ENCODE measurements at regions not wholly inside any gene's neighbourhood (a gene's known extent, or its start where the extent isn't known, plus 50 kb on each side); places are given as distances from the start of the nearest gene placed in this dataset.
"Not testable (repeated sequence)": the region's sequence is repeated elsewhere in the genome, so short reads cannot be mapped to it uniquely, and the experiment has no call there.

DNA sequence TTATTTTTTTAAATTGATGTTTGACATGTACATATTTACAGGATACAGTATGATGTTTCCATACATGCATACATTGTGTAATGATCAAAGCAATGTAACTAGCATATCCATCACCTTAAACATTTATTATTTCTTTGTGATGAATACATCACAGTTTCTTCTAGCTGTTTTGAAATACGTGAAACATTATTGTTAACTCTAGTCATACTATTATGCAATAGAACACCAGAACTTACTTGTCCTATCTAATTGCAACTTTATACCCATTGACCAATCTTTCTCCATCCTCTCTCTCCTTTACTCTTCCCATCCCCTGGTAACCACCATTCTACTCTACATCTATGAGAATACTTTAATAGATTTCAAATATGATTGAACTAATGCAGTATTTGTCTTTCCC is 1942.7 kb downstream of the PCDH9 start:
- Histone ChIP-seq H3K27ac (ENCODE audit: low read length) (no peak overlapping the region), H3K4me1 (ENCODE audit: control insufficient read depth in 1 of 2, insufficient read depth in 2 of 2, low read length in 2 of 2) (no peaks in the 10 kb centered on the region), H3K27me3 (ENCODE audit: low read depth, low read length) (no peaks in the 10 kb centered on the region), H3K4me3 (ENCODE audit: low read depth in 1 of 2, low read length in 2 of 2) (no peak overlapping the region), H3K36me3 (ENCODE audit: control insufficient read depth in 1 of 2, insufficient read depth in 2 of 2, low read length in 2 of 2) (no peaks in the 10 kb centered on the region), H3K9me3 (ENCODE audit: control insufficient read depth in 1 of 2, low read length in 2 of 2) (no peaks in the 10 kb centered on the region)

DNA sequence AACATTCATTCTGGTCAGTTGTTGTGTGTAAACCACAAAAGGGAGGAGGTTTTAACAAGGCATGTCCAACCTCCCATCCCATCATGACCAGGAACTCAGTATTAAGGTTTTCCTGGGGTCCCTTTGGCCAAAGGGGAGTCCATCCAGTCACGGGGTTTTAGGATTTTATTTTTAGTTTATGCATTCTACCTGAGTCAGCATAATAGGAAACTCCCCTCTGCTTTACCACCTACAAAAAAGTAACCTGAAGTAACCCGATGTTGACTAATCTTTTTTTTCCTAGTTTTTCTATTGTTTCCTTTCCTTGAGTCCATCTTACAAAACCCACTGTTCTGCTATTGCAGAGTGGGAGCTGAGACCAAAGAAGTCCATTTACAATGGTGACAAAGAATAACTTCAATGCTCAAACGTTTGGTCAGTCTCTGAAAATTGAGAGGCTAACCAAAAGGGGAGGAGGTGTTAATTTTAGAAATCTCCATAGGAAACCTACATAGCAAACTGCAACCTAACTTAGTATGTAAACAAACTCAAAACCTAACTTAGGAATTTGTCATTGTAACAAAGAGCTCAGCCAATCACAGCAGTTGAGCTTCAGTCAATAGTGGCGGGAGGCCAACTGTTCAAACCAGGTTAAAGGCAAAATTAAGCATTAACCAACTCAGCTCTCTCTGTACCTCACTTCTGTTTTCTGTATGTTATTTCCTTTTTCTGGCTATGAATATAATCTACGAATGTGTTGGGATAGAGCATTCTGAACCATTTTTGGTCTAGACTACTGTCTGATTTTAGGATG is 1954.1 kb downstream of the PCDH9 start:
- H3K36me3 ChIP-seq (ENCODE audit: control insufficient read depth in 1 of 2, insufficient read depth in 2 of 2, low read length in 2 of 2) = no peaks in the 10 kb centered on the region
- no peak overlapping the region for H3K4me3 ChIP-seq (ENCODE audit: low read depth in 1 of 2, low read length in 2 of 2)
- peaks cover 5 to 13% of the 10 kb centered on the region in 2 donors for H3K9me3 ChIP-seq (ENCODE audit: control insufficient read depth in 1 of 2, low read length in 2 of 2)
- H3K27ac ChIP-seq (ENCODE audit: low read length) = no peak overlapping the region
- H3K27me3 ChIP-seq (ENCODE audit: low read depth, low read length) = no peaks in the 10 kb centered on the region
- H3K4me1 ChIP-seq (ENCODE audit: control insufficient read depth in 1 of 2, insufficient read depth in 2 of 2, low read length in 2 of 2) = no peaks in the 10 kb centered on the region

DNA sequence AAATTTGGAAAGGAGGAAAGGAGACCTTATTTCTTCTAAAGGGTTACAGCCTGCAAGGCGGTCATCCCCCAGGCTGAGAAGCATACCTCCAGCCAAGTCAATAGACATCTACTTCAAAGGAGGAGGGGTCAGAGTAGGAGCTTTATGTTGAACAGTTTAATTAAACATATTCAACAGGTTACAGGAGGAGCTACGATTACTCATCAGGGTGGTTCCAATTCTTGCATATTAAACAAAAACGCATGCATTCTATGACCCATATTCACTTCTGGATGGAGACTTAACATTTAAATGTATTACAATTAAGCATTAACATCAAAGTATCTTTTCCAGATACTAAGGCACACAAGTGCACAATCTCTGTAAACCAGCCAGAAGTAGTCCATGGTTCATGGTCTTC is 1955.0 kb downstream of the PCDH9 start:
- Histone ChIP-seq H3K4me3 (ENCODE audit: low read depth in 1 of 2, low read length in 2 of 2) (no peak overlapping the region), H3K27me3 (ENCODE audit: low read depth, low read length) (no peaks in the 10 kb centered on the region), H3K9me3 (ENCODE audit: control insufficient read depth in 1 of 2, low read length in 2 of 2) (peaks cover 5 to 13% of the 10 kb centered on the region in 2 donors), H3K27ac (ENCODE audit: low read length) (no peak overlapping the region), H3K36me3 (ENCODE audit: control insufficient read depth in 1 of 2, insufficient read depth in 2 of 2, low read length in 2 of 2) (no peaks in the 10 kb centered on the region), H3K4me1 (ENCODE audit: control insufficient read depth in 1 of 2, insufficient read depth in 2 of 2, low read length in 2 of 2) (no peaks in the 10 kb centered on the region)

DNA sequence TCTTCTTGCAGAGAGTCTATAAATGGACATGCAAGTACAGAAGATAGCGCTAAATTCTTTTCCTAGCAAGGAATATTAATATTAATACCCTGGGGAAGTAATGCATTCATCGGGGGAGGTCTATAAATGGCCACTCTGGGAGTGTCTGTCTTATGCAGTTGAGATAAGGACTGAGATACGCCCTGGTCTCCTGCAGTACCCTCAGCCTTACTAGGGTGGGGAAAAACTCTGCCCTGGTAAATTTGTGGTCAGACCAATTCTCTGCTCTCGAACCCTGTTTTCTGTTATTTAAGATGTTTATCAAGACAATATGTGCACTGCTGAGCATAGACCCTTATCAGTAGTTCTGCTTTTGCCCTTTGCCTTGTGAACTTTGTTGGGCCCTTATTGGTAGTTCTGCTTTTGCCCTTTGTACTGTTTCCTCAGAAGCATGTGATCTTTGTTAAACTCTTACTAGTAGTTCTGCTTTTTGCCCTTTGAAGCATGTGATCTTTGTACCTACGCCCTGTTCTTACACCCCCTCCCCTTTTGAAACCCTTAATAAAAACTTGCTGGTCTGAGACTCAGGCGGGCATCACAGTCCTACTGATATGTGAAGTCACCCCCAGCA is 1956.2 kb downstream of the PCDH9 start:
- H3K27ac ChIP-seq (ENCODE audit: low read length); H3K27me3 ChIP-seq (ENCODE audit: low read depth, low read length); H3K4me3 ChIP-seq (ENCODE audit: low read depth in 1 of 2, low read length in 2 of 2); H3K4me1 ChIP-seq (ENCODE audit: control insufficient read depth in 1 of 2, insufficient read depth in 2 of 2, low read length in 2 of 2); H3K36me3 ChIP-seq (ENCODE audit: control insufficient read depth in 1 of 2, insufficient read depth in 2 of 2, low read length in 2 of 2): not testable (repeated sequence)
- peaks cover 5 to 13% of the 10 kb centered on the region in 2 donors for H3K9me3 ChIP-seq (ENCODE audit: control insufficient read depth in 1 of 2, low read length in 2 of 2)

DNA sequence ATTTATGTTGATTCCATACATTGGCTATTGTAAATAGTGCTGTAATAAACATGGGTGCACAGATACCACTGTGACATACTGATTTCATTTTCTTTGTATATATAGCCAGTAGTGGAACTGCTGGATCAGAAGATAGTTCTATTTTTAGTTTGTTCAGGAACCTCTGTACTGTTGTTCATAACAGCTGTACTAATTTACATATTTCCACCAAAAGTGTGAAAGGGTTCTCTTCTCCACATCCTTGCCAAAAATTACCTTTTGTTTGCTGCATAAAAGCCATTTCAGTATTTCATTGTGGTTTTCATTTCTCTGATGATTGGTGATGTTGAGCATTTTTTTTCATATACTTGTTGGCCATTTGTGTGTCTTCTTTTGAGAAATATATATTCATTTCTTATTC is 1962.1 kb downstream of the PCDH9 start:
- H3K36me3 ChIP-seq (ENCODE audit: control insufficient read depth in 1 of 2, insufficient read depth in 2 of 2, low read length in 2 of 2) = no peaks in the 10 kb centered on the region
- peaks cover 0 to 3% of the 10 kb centered on the region in 2 donors for H3K9me3 ChIP-seq (ENCODE audit: control insufficient read depth in 1 of 2, low read length in 2 of 2)
- H3K4me3 ChIP-seq (ENCODE audit: low read depth in 1 of 2, low read length in 2 of 2) = no peak overlapping the region

DNA sequence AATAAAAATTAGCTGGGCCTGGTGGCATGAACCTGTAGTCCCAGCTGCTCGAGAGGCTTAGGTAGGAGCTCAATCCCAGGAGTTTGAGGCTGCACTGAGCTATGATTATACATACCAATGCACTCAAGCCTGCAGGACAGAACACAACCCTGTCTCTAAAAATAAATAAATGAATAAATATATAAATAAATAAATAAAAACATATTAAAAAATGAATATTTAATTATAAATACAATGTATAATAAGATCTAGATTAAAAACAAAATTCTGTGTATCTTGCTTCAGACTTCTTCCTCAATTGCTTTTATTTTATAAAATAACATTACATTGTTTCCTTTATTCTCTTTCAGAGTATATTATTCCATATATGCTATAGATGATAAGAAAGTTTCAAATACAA is 1964.1 kb downstream of the PCDH9 start:
- Histone ChIP-seq H3K27me3 (ENCODE audit: low read depth, low read length) (no peaks in the 10 kb centered on the region), H3K27ac (ENCODE audit: low read length) (no peak overlapping the region), H3K9me3 (ENCODE audit: control insufficient read depth in 1 of 2, low read length in 2 of 2) (no peaks in the 10 kb centered on the region), H3K4me1 (ENCODE audit: control insufficient read depth in 1 of 2, insufficient read depth in 2 of 2, low read length in 2 of 2) (no peaks in the 10 kb centered on the region), H3K4me3 (ENCODE audit: low read depth in 1 of 2, low read length in 2 of 2) (no peak overlapping the region), H3K36me3 (ENCODE audit: control insufficient read depth in 1 of 2, insufficient read depth in 2 of 2, low read length in 2 of 2) (no peaks in the 10 kb centered on the region)

More for the DNA sequence above, 1962.1 kb downstream of the PCDH9 start:
- no peaks in the 10 kb centered on the region for H3K4me1 ChIP-seq (ENCODE audit: control insufficient read depth in 1 of 2, insufficient read depth in 2 of 2, low read length in 2 of 2)
- H3K27me3 ChIP-seq (ENCODE audit: low read depth, low read length) = no peaks in the 10 kb centered on the region
- no peak overlapping the region for H3K27ac ChIP-seq (ENCODE audit: low read length)

DNA sequence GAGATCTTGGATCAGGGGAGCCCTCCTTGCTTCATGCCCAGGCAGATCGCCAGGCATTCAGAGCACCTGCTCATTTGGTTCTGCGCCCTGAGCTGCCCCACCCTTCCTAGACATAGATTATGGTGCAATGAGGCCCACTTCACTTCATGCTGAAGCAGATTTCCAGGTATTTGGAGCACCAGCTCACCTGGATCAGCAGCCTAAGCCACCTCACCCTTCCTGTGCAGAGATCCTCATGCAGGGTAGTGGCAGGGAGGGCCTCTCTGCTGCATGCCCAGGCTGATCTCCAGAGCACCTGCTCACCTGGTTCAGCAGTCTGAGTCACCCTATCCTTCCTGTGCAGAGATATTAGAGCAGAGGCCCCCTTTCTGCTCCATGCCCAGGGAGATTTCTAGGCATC is 1966.1 kb downstream of the PCDH9 start:
- H3K27me3 ChIP-seq (ENCODE audit: low read depth, low read length) = no peaks in the 10 kb centered on the region
- no peak overlapping the region for H3K4me3 ChIP-seq (ENCODE audit: low read depth in 1 of 2, low read length in 2 of 2)
- H3K36me3 ChIP-seq (ENCODE audit: control insufficient read depth in 1 of 2, insufficient read depth in 2 of 2, low read length in 2 of 2) = no peaks in the 10 kb centered on the region
- H3K4me1 ChIP-seq (ENCODE audit: control insufficient read depth in 1 of 2, insufficient read depth in 2 of 2, low read length in 2 of 2) = no peaks in the 10 kb centered on the region
- no peaks in the 10 kb centered on the region for H3K9me3 ChIP-seq (ENCODE audit: control insufficient read depth in 1 of 2, low read length in 2 of 2)
- no peak overlapping the region for H3K27ac ChIP-seq (ENCODE audit: low read length)

DNA sequence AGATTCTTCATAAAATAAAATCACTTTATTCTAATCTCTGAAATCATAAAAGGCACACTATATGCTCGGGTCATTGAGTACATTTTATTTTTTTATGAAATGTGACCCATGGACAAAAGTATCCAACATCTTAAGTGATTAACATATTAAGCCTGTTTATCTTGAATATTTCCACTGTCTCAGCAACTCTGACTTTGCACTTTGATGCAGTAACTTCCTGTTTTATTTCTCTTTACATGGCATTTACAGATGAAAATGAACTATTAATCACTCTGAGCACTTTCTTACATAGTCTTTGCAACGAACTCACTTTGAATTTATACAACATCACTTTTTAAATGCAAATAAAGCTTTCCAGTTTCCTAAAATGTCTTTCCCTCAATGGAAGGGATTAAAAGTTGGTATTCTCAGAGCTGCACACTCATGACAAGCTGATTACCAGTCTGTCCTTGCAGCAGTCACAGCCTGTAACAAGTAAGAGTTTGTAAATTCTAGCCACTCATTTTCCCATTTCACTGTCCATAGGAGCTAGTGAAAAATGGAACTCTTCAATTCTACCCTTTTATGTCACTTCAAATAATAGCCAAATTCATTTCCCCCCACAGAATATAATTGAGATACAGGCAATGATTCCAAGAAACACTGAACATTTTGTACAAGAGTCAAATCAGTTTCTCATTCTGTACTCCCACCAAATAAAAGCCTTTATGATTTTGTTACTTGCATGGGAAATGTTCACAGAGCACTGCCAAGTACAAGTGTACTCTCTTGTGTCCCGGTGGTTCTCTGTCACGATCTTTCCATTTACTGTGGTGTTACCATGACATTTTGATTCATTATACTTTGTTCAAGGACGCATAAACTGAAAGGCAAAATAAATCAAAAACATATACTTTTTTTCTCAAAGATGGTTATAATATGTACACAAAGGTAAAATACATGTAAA is 1968.9 kb downstream of the PCDH9 start:
- no peak overlapping the region for H3K27ac ChIP-seq (ENCODE audit: low read length)
- H3K4me1 ChIP-seq (ENCODE audit: control insufficient read depth in 1 of 2, insufficient read depth in 2 of 2, low read length in 2 of 2) = no peaks in the 10 kb centered on the region
- H3K4me3 ChIP-seq (ENCODE audit: low read depth in 1 of 2, low read length in 2 of 2) = no peak overlapping the region

DNA sequence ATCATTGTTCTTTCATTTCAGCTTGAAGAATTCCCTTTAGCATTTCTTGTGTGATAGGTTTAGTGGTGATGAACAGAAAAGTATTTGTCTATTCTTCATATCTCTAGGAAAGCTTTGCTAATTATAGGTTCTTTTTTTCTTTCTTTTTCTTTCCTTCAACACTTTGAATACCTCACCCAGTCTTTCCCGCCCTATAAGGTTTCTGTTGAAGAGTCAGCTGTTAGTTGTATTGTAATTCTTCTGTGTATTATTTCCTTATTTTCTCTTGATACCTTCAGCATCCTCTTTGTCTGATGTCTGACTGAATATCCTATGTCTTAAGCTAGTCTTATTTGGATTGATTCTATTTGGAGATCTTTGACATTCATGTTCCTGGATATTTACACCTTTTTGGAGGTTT is 1989.4 kb downstream of the PCDH9 start:
- no peaks in the 10 kb centered on the region for H3K36me3 ChIP-seq (ENCODE audit: control insufficient read depth in 1 of 2, insufficient read depth in 2 of 2, low read length in 2 of 2)
- H3K27me3 ChIP-seq (ENCODE audit: low read depth, low read length) = no peaks in the 10 kb centered on the region
- no peak overlapping the region for H3K4me3 ChIP-seq (ENCODE audit: low read depth in 1 of 2, low read length in 2 of 2)

More for the DNA sequence above, 1968.9 kb downstream of the PCDH9 start:
- H3K9me3 ChIP-seq (ENCODE audit: control insufficient read depth in 1 of 2, low read length in 2 of 2) = no peaks in the 10 kb centered on the region
- no peaks in the 10 kb centered on the region for H3K36me3 ChIP-seq (ENCODE audit: control insufficient read depth in 1 of 2, insufficient read depth in 2 of 2, low read length in 2 of 2)
- H3K27me3 ChIP-seq (ENCODE audit: low read depth, low read length) = no peaks in the 10 kb centered on the region

DNA sequence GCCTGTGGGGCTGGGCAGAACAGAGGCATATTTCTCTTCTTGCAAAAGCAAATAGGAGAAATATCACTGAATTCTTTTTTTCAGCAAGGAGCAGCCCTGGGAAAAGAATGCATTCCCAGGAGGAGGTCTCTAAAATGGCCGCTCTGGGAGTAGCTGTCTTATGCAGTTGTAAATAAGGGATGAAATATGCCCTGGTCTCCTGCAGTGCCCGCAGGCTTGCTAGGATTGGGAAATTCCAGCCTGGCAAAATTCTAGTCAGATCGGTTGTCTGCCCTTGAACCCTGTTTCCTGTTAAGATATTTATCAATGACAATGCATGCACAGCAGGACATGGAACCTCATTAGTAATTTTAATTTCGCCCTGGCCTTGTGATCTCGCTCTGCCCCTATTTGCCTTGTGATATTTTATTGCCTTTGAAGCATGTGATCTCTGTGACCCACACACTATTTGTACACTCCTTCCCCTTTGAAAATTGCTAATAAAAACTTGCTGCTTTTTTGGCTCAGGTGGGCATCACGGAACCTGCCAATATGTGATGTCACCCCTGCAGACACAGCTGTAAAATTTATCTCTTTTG is 1993.2 kb downstream of the PCDH9 start:
- Histone ChIP-seq H3K4me1 (ENCODE audit: control insufficient read depth in 1 of 2, insufficient read depth in 2 of 2, low read length in 2 of 2) (no peaks in the 10 kb centered on the region), H3K9me3 (ENCODE audit: control insufficient read depth in 1 of 2, low read length in 2 of 2) (peaks cover 0 to 4% of the 10 kb centered on the region in 2 donors), H3K27me3 (ENCODE audit: low read depth, low read length) (no peaks in the 10 kb centered on the region), H3K36me3 (ENCODE audit: control insufficient read depth in 1 of 2, insufficient read depth in 2 of 2, low read length in 2 of 2) (no peaks in the 10 kb centered on the region), H3K27ac (ENCODE audit: low read length) (no peak overlapping the region), H3K4me3 (ENCODE audit: low read depth in 1 of 2, low read length in 2 of 2) (no peak overlapping the region)

More for the DNA sequence above, 1989.4 kb downstream of the PCDH9 start:
- no peak overlapping the region for H3K27ac ChIP-seq (ENCODE audit: low read length)
- no peaks in the 10 kb centered on the region for H3K4me1 ChIP-seq (ENCODE audit: control insufficient read depth in 1 of 2, insufficient read depth in 2 of 2, low read length in 2 of 2)
- H3K9me3 ChIP-seq (ENCODE audit: control insufficient read depth in 1 of 2, low read length in 2 of 2) = peaks cover 0 to 4% of the 10 kb centered on the region in 2 donors

DNA sequence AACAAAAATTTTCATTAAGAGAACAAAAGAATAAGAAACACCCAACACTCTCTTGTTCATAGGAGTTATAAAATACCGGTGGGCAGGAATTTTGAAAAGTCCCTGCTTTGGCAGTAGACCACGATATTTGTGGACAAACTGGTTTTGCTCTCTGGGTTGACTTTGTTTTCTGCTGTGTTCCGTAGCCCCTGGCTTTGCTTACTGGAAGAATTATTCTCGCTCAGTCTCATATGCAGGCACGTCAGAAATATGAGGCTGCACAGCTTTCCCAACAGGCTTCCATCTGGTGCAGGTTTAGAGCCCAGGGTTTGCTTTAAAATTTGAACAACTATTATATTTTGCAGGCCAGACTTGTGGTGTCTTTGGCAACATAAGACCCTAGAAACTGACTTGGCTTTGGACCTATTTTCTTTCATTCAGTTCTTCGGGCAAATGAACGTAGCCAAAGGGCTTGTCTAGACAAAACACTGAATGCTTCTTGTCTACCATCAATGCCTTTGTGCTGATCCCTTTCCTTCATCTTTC is 2012.6 kb downstream of the PCDH9 start:
- no peak overlapping the region for H3K27ac ChIP-seq (ENCODE audit: low read length)
- H3K27me3 ChIP-seq (ENCODE audit: low read depth, low read length) = no peaks in the 10 kb centered on the region
- H3K36me3 ChIP-seq (ENCODE audit: control insufficient read depth in 1 of 2, insufficient read depth in 2 of 2, low read length in 2 of 2) = no peaks in the 10 kb centered on the region
- H3K9me3 ChIP-seq (ENCODE audit: control insufficient read depth in 1 of 2, low read length in 2 of 2) = no peaks in the 10 kb centered on the region
- no peaks in the 10 kb centered on the region for H3K4me1 ChIP-seq (ENCODE audit: control insufficient read depth in 1 of 2, insufficient read depth in 2 of 2, low read length in 2 of 2)
- no peak overlapping the region for H3K4me3 ChIP-seq (ENCODE audit: low read depth in 1 of 2, low read length in 2 of 2)

Measured in muscle layer of duodenum (tissue), 2 donors.